MM.1S (cell line): ENCODE measurements at regions not wholly inside any gene's neighbourhood (a gene's known extent, or its start where the extent isn't known, plus 50 kb on each side); places are given as distances from the start of the nearest gene placed in this dataset.
"Not testable (repeated sequence)": the region's sequence is repeated elsewhere in the genome, so short reads cannot be mapped to it uniquely, and the experiment has no call there.

Experiments
- CTCF ChIP-seq: fragments of 300-600 bp; sonication (generic); IDR thresholded peaks from 2 replicates; pipeline ENCODE4 v1.5.1; 2016; ENCODE audit warnings: antibody characterized with exemption, low read length, mixed read lengths
- EZH2 ChIP-seq: fragments of 300-600 bp; sonication (generic); optimal IDR thresholded peaks from 2 replicates; pipeline ENCODE3; 2017; ENCODE audit warnings: low read depth, mild to moderate bottlenecking, antibody characterized with exemption, low read length, mixed read lengths

- not testable (repeated sequence) for TF ChIP-seq EZH2, CTCF
Measured at GRCh38 chr14:106703651-106704050, 1177.3 kb downstream of the TMEM121 start.
